HG02642 (cell line): ENCODE measurements at regions not wholly inside any gene's neighbourhood (a gene's known extent, or its start where the extent isn't known, plus 50 kb on each side); places are given as distances from the start of the nearest gene placed in this dataset.

Source experiments
- ATAC-seq: cut with Tn5 transposase; IDR thresholded peaks from one replicate; pipeline ENCODE4 v1.9.1; 2021; ENCODE audit warnings: mild to moderate bottlenecking; ENCODE audit not compliant: unreplicated experiment, poor library complexity

GRCh38 chr13:107835339-107836018 lies 379.9 kb downstream of the LIG4 start:
- ATAC-seq = peak; percentile 59

GRCh38 chr13:107834717-107835116 lies 380.6 kb downstream of the LIG4 start:
- ATAC-seq = no peak

DNA sequence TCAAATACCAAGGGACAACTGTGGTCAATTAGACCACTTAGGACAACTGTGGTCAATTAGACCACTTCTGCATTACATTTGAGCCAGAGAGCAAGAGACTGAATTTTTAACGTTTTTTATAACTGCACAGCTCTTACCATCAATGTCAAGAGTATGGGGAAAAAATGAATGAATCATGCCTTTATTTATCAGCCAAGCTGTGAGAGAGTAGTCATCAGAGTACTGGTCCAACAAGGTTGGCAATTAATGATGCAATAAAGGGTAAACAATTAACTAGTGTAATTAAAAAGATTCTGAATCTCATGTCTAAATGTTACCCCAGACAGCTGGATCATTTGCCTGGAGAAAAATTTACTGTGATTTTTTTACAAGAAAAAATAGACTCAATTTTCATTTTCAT lies 381.1 kb downstream of the LIG4 start:
- ATAC-seq = no peak

- no peak for ATAC-seq
Observed at GRCh38 chr13:107832500-107833100, 382.7 kb downstream of the LIG4 start.

- ATAC-seq = no peak
Observed at GRCh38 chr13:107830804-107831203, 384.5 kb downstream of the LIG4 start.

DNA sequence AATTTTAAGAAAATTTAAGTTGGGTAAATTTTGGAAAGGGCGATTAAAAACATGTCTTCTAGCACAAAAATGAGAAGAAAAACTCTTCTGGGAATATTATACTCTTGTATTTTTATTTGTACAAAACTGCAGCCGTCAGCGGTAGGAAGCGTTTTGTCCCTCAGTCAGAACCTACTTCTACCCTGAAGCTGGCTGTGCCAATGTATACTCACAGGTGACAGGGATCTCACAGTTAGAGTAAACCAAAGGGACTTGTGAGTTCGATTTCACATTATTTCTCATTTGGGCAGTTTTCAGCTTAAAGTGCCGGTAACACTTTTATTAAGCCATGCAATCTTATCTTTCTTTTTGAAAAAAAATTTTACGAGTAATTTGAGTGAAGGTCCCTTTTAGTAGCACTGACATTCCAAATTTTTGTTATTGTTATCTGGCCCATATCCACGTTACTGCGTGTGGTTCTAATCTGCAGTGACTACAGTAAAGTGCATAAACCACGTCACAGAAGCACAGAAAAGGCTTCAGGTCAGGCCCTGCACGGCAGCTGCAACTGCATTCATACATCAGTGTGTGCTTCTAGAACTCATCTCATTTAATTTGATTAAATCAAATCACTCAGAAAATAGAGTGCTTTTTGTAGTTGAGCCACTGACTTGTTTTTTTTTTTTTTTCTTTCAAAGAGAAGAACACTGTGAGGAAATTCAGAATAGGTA lies 387.3 kb downstream of the LIG4 start:
- ATAC-seq = no peak

- no peak for ATAC-seq
Observed at GRCh38 chr13:107824635-107825034, 390.7 kb downstream of the LIG4 start.

DNA sequence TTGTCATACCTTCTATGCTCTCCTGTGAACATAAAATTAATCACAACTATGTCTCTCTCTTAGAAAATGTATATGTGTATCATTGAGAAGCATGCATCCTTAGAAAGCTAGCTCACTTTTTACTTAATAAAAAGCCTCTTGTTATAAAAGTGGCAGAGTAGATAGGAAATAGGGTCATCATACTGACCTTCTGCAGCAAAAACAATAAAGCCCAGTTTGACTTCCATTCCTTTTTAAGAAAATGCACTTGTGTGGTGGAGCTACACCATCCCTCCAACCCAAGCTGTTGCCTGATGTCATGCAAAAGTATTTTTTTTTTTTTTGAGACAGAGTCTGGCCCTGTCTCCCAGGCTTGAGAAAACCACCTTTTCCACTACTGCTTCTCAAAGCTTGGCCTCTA lies 393.3 kb downstream of the LIG4 start:
- no peak for ATAC-seq

DNA sequence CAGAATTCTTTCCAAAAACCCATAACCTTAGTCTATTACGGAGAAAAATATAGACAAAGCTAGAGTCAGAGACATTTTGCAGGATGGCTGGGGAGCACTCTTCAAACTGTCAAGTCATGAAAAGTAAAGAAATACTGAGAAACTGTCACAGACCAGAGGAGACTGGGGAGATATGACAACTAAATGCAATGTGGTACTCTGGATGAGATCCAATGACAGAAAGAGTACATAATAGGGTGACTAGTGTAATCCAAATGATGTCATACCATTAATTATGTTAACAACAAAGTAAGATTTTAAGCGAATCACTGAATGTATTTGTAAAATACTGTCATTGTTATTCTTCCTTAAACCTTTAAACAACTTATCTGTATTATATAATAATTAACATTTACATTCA lies 393.8 kb downstream of the LIG4 start:
- ATAC-seq = no peak

GRCh38 chr13:107819071-107819470 lies 396.3 kb downstream of the LIG4 start:
- ATAC-seq = no peak

- no peak for ATAC-seq
Observed at GRCh38 chr13:107817647-107818287, 397.6 kb downstream of the LIG4 start.

DNA sequence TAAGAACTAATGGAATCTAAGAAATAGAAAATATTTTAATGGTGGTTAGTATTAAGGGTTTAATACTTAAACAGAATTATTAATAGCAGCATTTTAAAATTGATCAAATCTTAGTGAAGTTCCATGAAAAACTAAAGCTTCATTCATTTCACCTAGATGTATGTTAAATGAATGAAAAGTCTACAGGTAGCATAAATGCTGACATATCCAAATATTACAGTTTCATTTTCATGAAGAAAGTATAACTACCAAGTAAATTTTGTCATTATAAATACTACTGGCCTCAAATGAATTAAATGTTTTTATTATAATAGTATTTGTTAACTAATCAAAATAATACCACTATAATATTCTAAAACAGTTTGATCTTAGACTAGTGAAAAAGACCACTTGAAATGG lies 403.3 kb downstream of the LIG4 start:
- ATAC-seq = no peak

DNA sequence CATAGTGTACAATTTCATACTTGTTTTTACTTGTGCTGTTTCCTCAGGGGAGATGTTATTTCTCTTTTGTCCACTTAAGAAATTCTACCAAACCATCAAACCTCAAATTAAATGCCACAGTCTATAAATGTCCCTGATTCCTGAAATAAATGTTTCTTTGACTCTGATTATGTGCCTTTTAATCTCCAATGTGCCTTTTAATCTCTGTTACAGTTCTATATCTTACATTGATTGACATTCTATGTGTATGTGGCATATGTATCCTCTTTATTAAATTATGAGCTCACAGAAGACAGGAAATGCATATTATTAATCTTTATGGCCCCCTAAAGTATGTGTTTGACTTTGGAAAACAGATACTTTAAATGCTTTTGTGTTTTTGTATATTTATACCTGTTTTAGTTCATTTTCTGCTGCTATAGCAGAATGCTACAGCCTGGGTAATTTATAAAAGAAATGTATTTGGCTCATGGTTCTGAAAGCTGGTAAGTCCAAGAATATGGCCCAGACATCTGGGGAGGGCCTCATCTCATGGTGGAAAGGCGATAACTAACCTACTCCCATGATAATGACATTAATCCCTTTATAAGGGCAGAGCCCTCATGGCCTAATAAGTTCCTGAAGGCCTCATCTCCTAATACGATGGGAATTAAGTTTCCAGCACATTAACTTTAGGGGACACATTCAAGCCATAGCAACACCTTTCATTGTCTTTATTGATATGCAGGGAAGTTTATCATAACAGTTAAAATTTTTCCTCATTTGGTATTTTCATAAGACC lies 403.9 kb downstream of the LIG4 start:
- no peak for ATAC-seq

GRCh38 chr13:107809125-107809524 lies 406.2 kb downstream of the LIG4 start:
- no peak for ATAC-seq

DNA sequence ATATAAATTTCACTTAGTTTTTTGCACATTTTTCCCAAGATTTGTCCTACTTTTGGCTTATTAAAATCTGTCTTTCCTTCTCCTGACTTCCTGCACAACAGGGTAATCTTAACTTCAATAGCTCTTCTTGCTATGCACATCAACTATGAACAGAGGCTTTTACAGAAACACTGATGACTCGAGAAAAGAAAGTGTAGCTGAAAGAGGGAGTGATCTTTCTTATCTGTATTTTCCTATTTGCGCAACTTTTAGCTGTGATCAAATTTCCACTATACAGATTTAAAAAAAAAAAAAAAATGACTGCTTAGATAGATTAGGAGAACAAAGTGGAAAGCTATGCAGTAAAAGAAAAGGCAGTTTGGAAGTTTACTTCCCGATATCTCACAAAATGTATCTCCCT lies 406.9 kb downstream of the LIG4 start:
- no peak for ATAC-seq

GRCh38 chr13:107807306-107808073 lies 407.8 kb downstream of the LIG4 start:
- no peak for ATAC-seq

DNA sequence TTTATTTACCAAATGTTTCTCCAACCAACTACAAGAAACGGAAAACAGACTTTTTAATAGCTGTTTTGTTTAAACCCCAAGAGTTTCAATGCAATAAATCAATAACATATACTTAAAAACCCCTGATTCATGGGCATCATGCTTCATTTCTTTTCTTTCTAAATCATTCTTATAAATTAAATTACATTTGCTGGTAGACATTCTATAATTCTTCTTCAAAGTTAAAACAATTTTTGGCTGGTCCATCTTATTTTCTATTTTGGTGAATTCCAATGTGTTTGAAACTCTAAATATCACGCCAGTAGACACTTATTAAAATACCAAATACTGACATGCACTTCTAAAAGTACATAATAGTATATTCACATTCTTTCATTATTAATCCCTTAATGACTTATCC lies 408.6 kb downstream of the LIG4 start:
- ATAC-seq = no peak

DNA sequence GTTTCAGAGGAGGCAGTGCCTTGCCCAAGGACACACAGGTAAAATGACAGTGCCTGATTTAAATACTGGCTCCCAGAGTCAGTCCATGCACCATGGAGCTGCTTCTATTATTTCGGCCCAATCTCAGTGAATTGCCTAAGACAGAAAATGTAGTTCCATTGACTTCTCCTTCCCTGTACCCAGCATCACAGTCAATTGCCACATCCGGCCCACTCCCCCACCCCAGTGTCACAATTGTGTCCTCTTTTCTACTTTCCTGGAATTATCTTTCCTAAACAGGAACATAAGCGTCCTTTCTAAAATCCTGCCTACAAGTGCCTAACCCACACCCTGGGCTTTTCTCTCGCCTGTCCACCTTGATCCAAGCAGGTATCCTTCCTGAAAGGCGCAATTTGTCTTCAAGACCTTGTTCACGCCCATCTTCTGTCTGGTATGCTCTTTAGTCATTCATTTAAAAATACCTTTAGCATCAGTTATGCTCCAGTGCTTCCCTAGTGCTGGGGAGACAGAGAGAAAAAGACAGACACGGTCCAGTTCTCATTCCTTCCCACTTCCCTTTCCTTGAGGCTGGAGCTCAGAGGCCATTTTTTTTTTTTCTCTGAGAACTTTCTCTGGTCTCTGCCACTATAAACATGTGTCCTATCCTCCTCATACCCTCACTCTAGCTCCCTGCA lies 411.4 kb downstream of the LIG4 start:
- ATAC-seq = no peak

- ATAC-seq = no peak
Observed at GRCh38 chr13:107801621-107802020, 413.7 kb downstream of the LIG4 start.
